ENCODE measurements at regions not wholly inside any gene's neighbourhood (a gene's known extent, or its start where the extent isn't known, plus 50 kb on each side); places are given as distances from the start of the nearest gene placed in this dataset.

DNA sequence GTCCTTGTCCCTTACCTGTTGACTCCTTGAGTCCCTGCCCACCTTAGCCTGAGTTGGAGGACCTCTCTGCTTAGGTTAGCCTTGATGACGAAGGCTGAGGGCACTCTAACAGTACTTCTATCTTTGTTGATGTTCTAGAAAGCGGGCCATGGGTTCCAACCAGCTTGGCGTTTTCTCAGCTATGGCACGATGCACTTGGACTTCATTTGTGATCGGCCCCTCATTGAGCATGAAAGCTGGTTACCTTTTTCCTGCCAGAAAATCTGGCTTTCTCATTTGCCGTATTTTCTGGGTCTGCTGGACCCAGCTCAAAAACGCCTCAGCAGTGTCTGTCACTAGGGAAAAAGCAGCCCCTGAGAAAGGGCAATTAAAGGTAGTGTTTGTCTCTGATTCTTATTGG lies 290.8 kb downstream of the EMP1 start:
- Histone ChIP-seq H2AK5ac (ENCODE audit: low read length) (no peak overlapping the region), H3K4me1 (ENCODE audit: control insufficient read depth, low read depth, low read length) (no peaks in the 10 kb centered on the region), H3K36me3 (ENCODE audit: control insufficient read depth, insufficient read depth, low read length) (no peaks in the 10 kb centered on the region), H2BK5ac (ENCODE audit: low read length) (no peak overlapping the region), H3K27me3 (ENCODE audit: insufficient read depth, low read length, poor library complexity) (no peaks in the 10 kb centered on the region), H4K5ac (ENCODE audit: low read length) (no peak overlapping the region), H3K79me2 (ENCODE audit: control insufficient read depth, insufficient read depth, low read length) (no peaks in the 10 kb centered on the region), H3K4me3 (ENCODE audit: low read length) (no peak overlapping the region), H3K79me1 (ENCODE audit: low read length) (no peaks in the 10 kb centered on the region), H3K23ac (ENCODE audit: low read length) (no peak overlapping the region), H2BK15ac (replicated peaks; ENCODE audit: low read depth) (no peak overlapping the region), H3K18ac (ENCODE audit: low read length) (no peak overlapping the region), H3K27ac (ENCODE audit: low read depth, low read length) (no peak overlapping the region), H2BK120ac (ENCODE audit: low read depth, low read length) (no peak overlapping the region), H3K4ac (ENCODE audit: low read depth, low read length) (no peak overlapping the region), H3K4me2 (ENCODE audit: low read length) (no peak overlapping the region), H3K9ac (ENCODE audit: low read length) (no peak overlapping the region), H3K56ac (ENCODE audit: low read length) (no peak overlapping the region), H4K8ac (ENCODE audit: low read depth, low read length) (no peak overlapping the region)
- WGBS (ENCODE audit: extremely low coverage, insufficient coverage, low lambda C conversion rate): no CpG with 5 or more reads among the region's 7 CpGs
- no peak for DNase-seq

DNA sequence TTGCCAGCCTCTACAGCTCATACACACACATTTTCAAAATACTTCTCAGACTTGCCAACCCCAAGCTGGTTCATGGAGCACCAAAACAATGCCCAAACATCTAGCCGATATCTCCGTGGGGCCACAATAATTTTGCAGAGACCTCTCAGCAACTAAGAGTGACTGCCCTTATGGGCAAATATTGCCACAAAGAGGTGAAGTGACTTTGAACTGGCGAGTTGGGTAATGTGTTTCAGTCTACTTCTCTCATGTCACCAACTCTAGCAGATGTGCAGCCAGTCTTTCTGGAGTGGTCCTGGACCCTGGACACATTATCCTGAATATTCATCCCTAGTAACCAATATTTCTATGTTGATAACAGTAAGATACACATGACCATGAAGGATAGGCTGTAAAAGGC lies 290.3 kb downstream of the EMP1 start:
- Histone ChIP-seq H3K79me2 (ENCODE audit: control insufficient read depth, insufficient read depth, low read length) (no peaks in the 10 kb centered on the region), H3K27ac (ENCODE audit: low read depth, low read length) (no peak overlapping the region), H3K4me1 (ENCODE audit: control insufficient read depth, low read depth, low read length) (no peaks in the 10 kb centered on the region), H3K56ac (ENCODE audit: low read length) (no peak overlapping the region), H2BK5ac (ENCODE audit: low read length) (no peak overlapping the region), H3K4me2 (ENCODE audit: low read length) (no peak overlapping the region), H3K79me1 (ENCODE audit: low read length) (no peaks in the 10 kb centered on the region), H3K36me3 (ENCODE audit: control insufficient read depth, insufficient read depth, low read length) (no peaks in the 10 kb centered on the region), H3K23ac (ENCODE audit: low read length) (no peak overlapping the region), H3K27me3 (ENCODE audit: insufficient read depth, low read length, poor library complexity) (no peaks in the 10 kb centered on the region), H2AK5ac (ENCODE audit: low read length) (no peak overlapping the region), H4K5ac (ENCODE audit: low read length) (no peak overlapping the region), H2BK120ac (ENCODE audit: low read depth, low read length) (no peak overlapping the region), H3K4me3 (ENCODE audit: low read length) (no peak overlapping the region), H4K8ac (ENCODE audit: low read depth, low read length) (no peak overlapping the region), H3K18ac (ENCODE audit: low read length) (no peak overlapping the region), H3K9ac (ENCODE audit: low read length) (no peak overlapping the region), H2BK15ac (replicated peaks; ENCODE audit: low read depth) (no peak overlapping the region), H3K4ac (ENCODE audit: low read depth, low read length) (no peak overlapping the region)
- no CpG with 5 or more reads among the region's 3 CpGs for WGBS (ENCODE audit: extremely low coverage, insufficient coverage, low lambda C conversion rate)
- no peak for DNase-seq

DNA sequence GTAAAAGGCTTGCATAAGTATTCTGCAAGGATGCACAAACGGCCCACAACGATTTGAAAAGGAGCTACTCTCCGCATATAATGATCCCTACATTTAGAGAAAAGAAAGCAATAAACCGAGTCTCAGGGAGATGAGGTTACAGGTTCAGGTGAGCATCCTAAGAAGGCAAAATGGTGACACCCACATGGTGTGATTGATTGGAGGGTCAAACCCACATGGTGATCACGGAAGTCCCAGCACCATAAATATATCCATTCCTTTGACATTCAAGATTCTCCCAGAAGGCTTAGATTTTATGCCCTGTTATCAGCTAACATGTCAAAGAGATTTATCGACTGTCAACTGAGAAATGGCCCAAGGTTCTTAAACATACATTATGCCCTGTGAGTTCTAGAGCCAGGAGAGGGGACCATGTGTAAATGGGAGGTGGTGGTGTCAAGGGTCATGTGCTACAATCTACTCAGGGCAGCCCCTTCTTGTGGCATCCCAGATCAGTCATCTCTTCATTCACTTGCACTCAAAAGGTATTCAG lies 282.2 kb downstream of the EMP1 start:
- no peak overlapping the region for H3K4me3 ChIP-seq (ENCODE audit: low read length)
- no peak overlapping the region for H3K23ac ChIP-seq (ENCODE audit: low read length)
- no peak overlapping the region for H3K9ac ChIP-seq (ENCODE audit: low read length)
- H2AK5ac ChIP-seq (ENCODE audit: low read length): no peak overlapping the region
- H3K27me3 ChIP-seq (ENCODE audit: insufficient read depth, low read length, poor library complexity): no peaks in the 10 kb centered on the region
- H2BK5ac ChIP-seq (ENCODE audit: low read length): no peak overlapping the region
- no peak for DNase-seq
- H3K56ac ChIP-seq (ENCODE audit: low read length): no peak overlapping the region
- no peak overlapping the region for H2BK15ac ChIP-seq (replicated peaks; ENCODE audit: low read depth)
- no peak overlapping the region for H4K5ac ChIP-seq (ENCODE audit: low read length)
- H3K18ac ChIP-seq (ENCODE audit: low read length): no peak overlapping the region
- no peaks in the 10 kb centered on the region for H3K4me1 ChIP-seq (ENCODE audit: control insufficient read depth, low read depth, low read length)
- H3K27ac ChIP-seq (ENCODE audit: low read depth, low read length): no peak overlapping the region
- H3K4me2 ChIP-seq (ENCODE audit: low read length): no peak overlapping the region
- no peaks in the 10 kb centered on the region for H3K79me2 ChIP-seq (ENCODE audit: control insufficient read depth, insufficient read depth, low read length)
- no peaks in the 10 kb centered on the region for H3K36me3 ChIP-seq (ENCODE audit: control insufficient read depth, insufficient read depth, low read length)
- no peak overlapping the region for H4K8ac ChIP-seq (ENCODE audit: low read depth, low read length)
- H3K79me1 ChIP-seq (ENCODE audit: low read length): no peaks in the 10 kb centered on the region
- no peak overlapping the region for H2BK120ac ChIP-seq (ENCODE audit: low read depth, low read length)
- no CpG with 5 or more reads among the region's 6 CpGs for WGBS (ENCODE audit: extremely low coverage, insufficient coverage, low lambda C conversion rate)
- no peak overlapping the region for H3K4ac ChIP-seq (ENCODE audit: low read depth, low read length)

DNA sequence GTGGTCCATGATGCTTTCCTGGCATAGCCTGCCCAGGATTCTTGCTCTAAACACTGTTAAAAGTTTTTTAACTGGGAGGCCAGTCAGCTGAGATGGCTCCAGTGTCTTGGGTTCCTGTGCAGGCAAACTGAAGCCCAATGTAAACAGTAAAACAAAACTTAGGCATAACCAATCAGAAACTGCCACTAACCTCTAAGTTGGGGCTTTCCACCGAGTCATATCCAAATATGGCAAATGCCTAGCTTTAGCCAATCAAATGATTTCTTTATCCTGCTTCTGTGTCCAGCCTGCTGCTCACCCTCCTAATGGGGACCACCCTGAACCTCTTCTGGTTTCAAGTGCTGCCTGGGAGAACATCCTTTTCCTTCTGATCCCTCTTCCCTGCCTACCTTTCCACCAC lies 277.9 kb downstream of the EMP1 start:
- Histone ChIP-seq H3K79me1 (ENCODE audit: low read length) (no peaks in the 10 kb centered on the region), H2AK5ac (ENCODE audit: low read length) (no peak overlapping the region), H4K5ac (ENCODE audit: low read length) (no peak overlapping the region), H3K79me2 (ENCODE audit: control insufficient read depth, insufficient read depth, low read length) (no peaks in the 10 kb centered on the region), H3K4me3 (ENCODE audit: low read length) (no peak overlapping the region), H2BK5ac (ENCODE audit: low read length) (no peak overlapping the region), H3K23ac (ENCODE audit: low read length) (no peak overlapping the region), H3K4me1 (ENCODE audit: control insufficient read depth, low read depth, low read length) (no peaks in the 10 kb centered on the region), H3K9ac (ENCODE audit: low read length) (no peak overlapping the region), H4K8ac (ENCODE audit: low read depth, low read length) (no peak overlapping the region), H3K27ac (ENCODE audit: low read depth, low read length) (no peak overlapping the region), H3K27me3 (ENCODE audit: insufficient read depth, low read length, poor library complexity) (no peaks in the 10 kb centered on the region), H3K36me3 (ENCODE audit: control insufficient read depth, insufficient read depth, low read length) (no peaks in the 10 kb centered on the region), H2BK120ac (ENCODE audit: low read depth, low read length) (no peak overlapping the region), H3K4ac (ENCODE audit: low read depth, low read length) (no peak overlapping the region), H3K18ac (ENCODE audit: low read length) (no peak overlapping the region), H3K56ac (ENCODE audit: low read length) (no peak overlapping the region), H3K4me2 (ENCODE audit: low read length) (no peak overlapping the region), H2BK15ac (replicated peaks; ENCODE audit: low read depth) (no peak overlapping the region)
- DNase-seq: no peak
- WGBS (ENCODE audit: extremely low coverage, insufficient coverage, low lambda C conversion rate): no CpG with 5 or more reads among the region's 1 CpG

DNA sequence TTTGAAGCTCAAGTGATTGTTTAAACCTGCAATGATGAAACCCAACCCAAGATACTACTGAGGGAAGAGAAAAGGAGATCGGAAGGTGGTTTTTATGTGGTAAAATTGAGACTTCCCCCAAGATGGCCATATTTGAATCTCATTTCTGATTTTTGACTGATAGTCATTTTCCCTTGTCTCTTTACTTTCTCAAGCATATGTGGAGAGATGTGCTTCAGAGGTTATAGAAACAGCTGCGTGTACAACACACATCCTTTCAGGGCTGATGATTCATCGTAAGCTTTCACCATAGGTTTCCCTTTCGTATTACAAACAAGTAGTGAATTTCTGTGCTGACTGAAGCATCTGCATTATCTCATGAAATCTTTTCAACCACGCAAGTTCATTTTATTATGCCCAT lies 276.2 kb downstream of the EMP1 start:
- no peak overlapping the region for H2BK5ac ChIP-seq (ENCODE audit: low read length)
- H3K23ac ChIP-seq (ENCODE audit: low read length): no peak overlapping the region
- H3K9ac ChIP-seq (ENCODE audit: low read length): no peak overlapping the region
- H3K56ac ChIP-seq (ENCODE audit: low read length): no peak overlapping the region
- no peaks in the 10 kb centered on the region for H3K79me2 ChIP-seq (ENCODE audit: control insufficient read depth, insufficient read depth, low read length)
- H2AK5ac ChIP-seq (ENCODE audit: low read length): no peak overlapping the region
- no peaks in the 10 kb centered on the region for H3K27me3 ChIP-seq (ENCODE audit: insufficient read depth, low read length, poor library complexity)
- no peak overlapping the region for H3K4me3 ChIP-seq (ENCODE audit: low read length)
- H4K8ac ChIP-seq (ENCODE audit: low read depth, low read length): no peak overlapping the region
- no peak overlapping the region for H2BK15ac ChIP-seq (replicated peaks; ENCODE audit: low read depth)
- H3K27ac ChIP-seq (ENCODE audit: low read depth, low read length): no peak overlapping the region
- H3K4me2 ChIP-seq (ENCODE audit: low read length): no peak overlapping the region
- no peaks in the 10 kb centered on the region for H3K4me1 ChIP-seq (ENCODE audit: control insufficient read depth, low read depth, low read length)
- H4K5ac ChIP-seq (ENCODE audit: low read length): no peak overlapping the region
- no peak overlapping the region for H3K18ac ChIP-seq (ENCODE audit: low read length)
- no peaks in the 10 kb centered on the region for H3K36me3 ChIP-seq (ENCODE audit: control insufficient read depth, insufficient read depth, low read length)
- no peak overlapping the region for H2BK120ac ChIP-seq (ENCODE audit: low read depth, low read length)
- DNase-seq: no peak
- no peaks in the 10 kb centered on the region for H3K79me1 ChIP-seq (ENCODE audit: low read length)
- no peak overlapping the region for H3K4ac ChIP-seq (ENCODE audit: low read depth, low read length)
- WGBS (ENCODE audit: extremely low coverage, insufficient coverage, low lambda C conversion rate): no CpG with 5 or more reads among the region's 5 CpGs

DNA sequence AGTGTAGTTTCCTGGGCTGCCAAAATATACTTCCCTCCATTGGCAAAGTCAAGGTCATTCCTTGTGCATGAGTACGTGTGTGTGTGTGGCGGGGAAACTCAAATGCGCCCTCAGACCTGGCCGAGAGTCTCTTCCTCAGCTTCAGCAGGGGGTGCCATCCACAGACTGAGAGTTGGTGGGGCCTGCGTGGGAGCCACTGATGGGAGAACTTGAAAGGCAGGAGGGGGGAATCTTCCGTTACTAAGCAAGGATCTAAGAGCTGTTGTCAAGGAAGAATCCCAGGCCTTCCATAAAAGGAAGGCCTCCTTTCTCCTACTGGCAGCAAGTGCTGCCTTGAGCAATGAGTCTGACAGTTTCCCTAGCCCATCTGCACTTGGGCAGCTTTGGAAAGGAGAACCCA lies 274.9 kb downstream of the EMP1 start:
- H2AK5ac ChIP-seq (ENCODE audit: low read length): no peak overlapping the region
- H3K23ac ChIP-seq (ENCODE audit: low read length): no peak overlapping the region
- no peak overlapping the region for H3K56ac ChIP-seq (ENCODE audit: low read length)
- H3K4me2 ChIP-seq (ENCODE audit: low read length): no peak overlapping the region
- H2BK5ac ChIP-seq (ENCODE audit: low read length): no peak overlapping the region
- no peak overlapping the region for H3K18ac ChIP-seq (ENCODE audit: low read length)
- no peaks in the 10 kb centered on the region for H3K36me3 ChIP-seq (ENCODE audit: control insufficient read depth, insufficient read depth, low read length)
- no peak overlapping the region for H2BK15ac ChIP-seq (replicated peaks; ENCODE audit: low read depth)
- no peaks in the 10 kb centered on the region for H3K79me2 ChIP-seq (ENCODE audit: control insufficient read depth, insufficient read depth, low read length)
- H4K8ac ChIP-seq (ENCODE audit: low read depth, low read length): no peak overlapping the region
- H3K27ac ChIP-seq (ENCODE audit: low read depth, low read length): no peak overlapping the region
- no peaks in the 10 kb centered on the region for H3K79me1 ChIP-seq (ENCODE audit: low read length)
- no CpG with 5 or more reads among the region's 6 CpGs for WGBS (ENCODE audit: extremely low coverage, insufficient coverage, low lambda C conversion rate)
- H3K27me3 ChIP-seq (ENCODE audit: insufficient read depth, low read length, poor library complexity): no peaks in the 10 kb centered on the region
- H2BK120ac ChIP-seq (ENCODE audit: low read depth, low read length): no peak overlapping the region
- H3K4me3 ChIP-seq (ENCODE audit: low read length): no peak overlapping the region
- no peaks in the 10 kb centered on the region for H3K4me1 ChIP-seq (ENCODE audit: control insufficient read depth, low read depth, low read length)
- peak; percentile 3 for DNase-seq
- no peak overlapping the region for H3K9ac ChIP-seq (ENCODE audit: low read length)
- H4K5ac ChIP-seq (ENCODE audit: low read length): no peak overlapping the region
- H3K4ac ChIP-seq (ENCODE audit: low read depth, low read length): no peak overlapping the region
